ENCODE measurements at regions not wholly inside any gene's neighbourhood (a gene's known extent, or its start where the extent isn't known, plus 50 kb on each side); places are given as distances from the start of the nearest gene placed in this dataset.

GRCh38 chr7:52271703-52272102 lies 763.7 kb upstream of the POM121L12 start:
- TF ChIP-seq CTCF (IDR thresholded peaks at IDR 0.05) (no peak), POLR2A (IDR thresholded peaks at IDR 0.05) (no peak)

All from body of pancreas (tissue), 4 donors.